Iris pigment epithelial cell (primary cell): ENCODE measurements at regions not wholly inside any gene's neighbourhood (a gene's known extent, or its start where the extent isn't known, plus 50 kb on each side); places are given as distances from the start of the nearest gene placed in this dataset.

Experiments
- DNase-seq: peaks from one replicate; pipeline ENCODE4 v3.0.0-alpha.2; 2011; ENCODE audit warnings: low read depth

- DNase-seq: no peak
Measured at GRCh38 chr11:37748641-37749040, 1150.6 kb upstream of the RAG2 start.

- no peak for DNase-seq
Measured at GRCh38 chr11:37747121-37747520, 1149.1 kb upstream of the RAG2 start.

DNA sequence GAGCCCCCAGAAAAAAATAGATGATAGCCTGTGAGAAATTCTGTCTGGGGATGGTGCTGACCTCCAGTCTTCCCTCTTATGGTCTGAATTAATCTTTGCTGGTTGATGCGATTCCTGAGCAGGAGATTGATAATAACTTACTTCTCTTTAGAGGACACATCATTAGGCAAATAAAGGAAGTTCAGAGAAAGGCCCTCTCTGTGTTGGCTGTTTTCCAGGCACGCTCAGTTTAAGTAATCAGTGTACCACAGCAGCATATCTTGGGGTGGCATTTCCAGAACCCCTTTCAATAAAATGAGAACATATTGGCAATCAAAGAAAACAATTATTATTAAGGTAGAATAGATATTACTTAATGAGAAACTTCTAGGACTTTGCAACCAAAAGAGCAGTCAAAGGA, 1129.3 kb upstream of the RAG2 start:
- DNase-seq: no peak

DNA sequence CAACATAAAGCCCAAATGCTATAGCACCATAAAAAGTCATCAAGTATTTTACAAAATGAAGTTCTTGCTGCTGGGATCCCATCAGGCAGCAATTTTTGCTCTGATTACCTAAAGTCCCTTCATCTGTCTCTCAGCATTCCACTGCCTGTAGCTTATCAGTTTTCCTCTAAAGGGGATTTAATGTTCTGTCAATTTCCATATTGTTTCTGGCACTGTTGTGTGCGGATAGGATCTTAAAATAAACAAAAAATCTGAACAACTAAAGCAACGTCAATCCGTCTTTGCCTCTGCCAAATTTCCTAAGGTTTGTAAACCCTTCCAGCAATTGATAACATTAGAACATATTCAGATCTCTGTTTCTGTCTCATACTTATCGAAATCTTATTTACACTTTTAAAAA, 1126.3 kb upstream of the RAG2 start:
- peak; percentile 3 for DNase-seq

GRCh38 chr11:37721485-37721884, 1123.4 kb upstream of the RAG2 start:
- peak; percentile 2 for DNase-seq

DNA sequence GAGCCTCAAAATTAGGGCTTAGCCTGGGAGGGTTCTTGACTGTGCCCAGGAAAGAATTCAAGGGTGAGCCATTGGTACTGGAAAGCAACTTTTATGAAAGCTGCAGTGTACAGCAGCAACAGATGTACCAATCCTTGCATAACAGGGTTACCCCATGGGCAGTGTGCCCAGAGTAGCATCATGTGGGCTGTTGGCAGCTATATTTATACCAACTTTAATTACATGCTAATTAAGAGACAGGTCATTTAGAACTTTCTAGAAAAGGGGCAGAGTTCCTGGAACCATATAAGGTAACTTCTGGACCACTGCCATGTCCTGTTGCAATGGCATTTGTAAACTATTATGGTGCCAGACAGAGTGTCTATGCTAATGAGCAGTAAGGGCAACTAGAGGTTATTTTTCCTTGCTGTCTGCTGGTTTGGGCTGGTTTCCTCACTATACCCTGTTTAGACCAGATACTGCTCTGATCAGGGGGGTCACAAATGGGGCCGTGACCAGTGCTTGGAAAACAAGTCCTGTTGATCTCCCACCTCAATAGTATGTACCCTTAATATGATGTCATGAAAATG, 1120.5 kb upstream of the RAG2 start:
- DNase-seq: no peak

DNA sequence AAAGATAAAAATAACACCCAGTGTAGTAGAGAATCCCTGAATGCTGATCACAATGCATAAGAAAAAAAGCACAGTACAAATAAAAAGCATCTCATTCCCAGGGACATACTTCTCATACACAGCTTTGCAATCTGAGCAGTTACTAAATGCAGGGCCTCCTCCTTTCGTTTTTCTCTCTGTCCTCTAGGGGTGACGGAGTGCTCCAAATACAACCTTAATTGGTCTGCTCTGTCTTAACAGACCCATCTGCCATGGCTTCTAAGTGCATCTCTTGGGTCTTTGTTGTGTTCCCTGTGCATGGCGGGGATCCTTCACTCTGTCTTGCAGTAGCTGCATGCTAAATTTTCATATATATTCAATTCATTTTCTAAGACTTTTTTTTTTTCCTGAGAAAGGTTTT, 1114.2 kb upstream of the RAG2 start:
- no peak for DNase-seq

DNA sequence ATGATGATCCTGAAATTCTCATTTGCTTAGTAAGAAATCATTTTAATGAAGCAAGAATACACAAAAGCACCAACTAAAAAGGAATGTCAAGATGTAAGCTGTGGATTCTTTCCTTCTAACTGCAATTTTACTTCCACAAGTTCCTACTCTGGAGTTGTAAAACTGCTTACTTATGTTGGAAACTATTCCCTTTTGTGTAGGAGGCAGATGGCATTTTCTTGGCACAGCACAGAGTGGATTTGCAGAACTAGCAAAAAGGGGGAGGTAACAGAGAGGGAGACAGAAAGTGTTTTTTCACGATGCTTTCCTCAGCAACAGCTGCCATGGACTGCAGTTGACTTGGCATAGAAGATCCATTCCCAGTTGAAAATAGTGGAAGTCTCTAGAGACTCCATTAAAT, 1112.0 kb upstream of the RAG2 start:
- DNase-seq: no peak

DNA sequence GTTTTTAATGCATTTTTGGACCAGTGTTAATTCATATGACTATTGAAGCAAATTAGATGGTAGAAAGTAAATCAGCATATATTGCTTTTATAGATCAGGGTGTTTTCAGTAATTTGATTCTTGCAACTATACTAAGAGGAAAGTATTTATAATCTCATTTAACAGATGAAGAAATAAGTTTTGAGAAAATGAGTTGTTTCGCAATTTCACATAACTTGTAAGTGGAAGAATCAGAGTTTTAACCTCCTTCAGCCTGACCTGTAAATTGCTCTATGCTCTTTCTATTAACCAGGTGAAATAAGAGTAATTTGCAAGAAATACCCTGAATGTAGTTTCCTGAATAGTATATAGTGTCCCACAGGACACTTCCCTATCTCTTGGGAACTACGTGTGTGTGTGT, 1106.8 kb upstream of the RAG2 start:
- no peak for DNase-seq

- no peak for DNase-seq
Measured at GRCh38 chr11:37699644-37700043, 1101.6 kb upstream of the RAG2 start.

DNA sequence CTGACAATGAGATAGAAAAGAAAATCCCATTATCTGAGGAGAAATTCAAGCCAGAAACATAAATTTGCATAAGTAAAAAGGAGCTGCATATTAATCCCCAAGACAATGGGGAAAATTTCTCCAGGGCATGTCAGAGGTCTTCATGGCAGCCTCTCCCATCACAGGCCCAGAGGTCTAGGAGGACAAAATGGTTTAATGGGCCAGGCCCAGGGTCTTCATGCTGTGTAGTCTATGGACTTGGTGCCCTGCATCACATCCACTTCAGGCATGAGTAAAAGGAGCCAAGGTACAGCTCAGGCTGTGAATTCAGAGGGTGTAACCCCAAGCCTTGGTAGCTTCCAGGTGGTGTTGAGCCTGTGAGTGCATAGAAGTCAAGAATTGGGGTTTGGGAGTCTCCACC, 1097.2 kb upstream of the RAG2 start:
- DNase-seq: no peak

DNA sequence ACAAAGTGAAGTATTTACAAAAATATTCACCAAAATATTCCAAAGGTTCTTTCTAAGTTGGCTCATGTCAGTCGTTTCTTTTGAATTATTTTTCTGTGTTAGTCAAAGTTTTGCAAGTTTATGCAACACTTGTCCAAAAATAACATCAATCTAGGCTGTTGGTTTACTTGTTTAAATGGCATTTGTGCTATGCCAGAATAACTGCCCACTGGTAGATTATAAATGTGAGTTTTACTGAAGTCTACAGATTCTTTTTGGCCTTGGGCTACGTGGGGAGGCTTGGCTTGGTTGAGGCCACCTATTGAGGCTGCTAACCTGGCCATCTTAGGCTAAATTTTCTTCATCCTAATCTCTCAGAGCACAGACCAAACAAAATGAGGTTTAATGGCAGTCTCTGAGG, 1091.9 kb upstream of the RAG2 start:
- DNase-seq: peak; percentile 0

GRCh38 chr11:37688456-37688855, 1090.4 kb upstream of the RAG2 start:
- no peak for DNase-seq

- no peak for DNase-seq
Measured at GRCh38 chr11:37687130-37687529, 1089.1 kb upstream of the RAG2 start.

DNA sequence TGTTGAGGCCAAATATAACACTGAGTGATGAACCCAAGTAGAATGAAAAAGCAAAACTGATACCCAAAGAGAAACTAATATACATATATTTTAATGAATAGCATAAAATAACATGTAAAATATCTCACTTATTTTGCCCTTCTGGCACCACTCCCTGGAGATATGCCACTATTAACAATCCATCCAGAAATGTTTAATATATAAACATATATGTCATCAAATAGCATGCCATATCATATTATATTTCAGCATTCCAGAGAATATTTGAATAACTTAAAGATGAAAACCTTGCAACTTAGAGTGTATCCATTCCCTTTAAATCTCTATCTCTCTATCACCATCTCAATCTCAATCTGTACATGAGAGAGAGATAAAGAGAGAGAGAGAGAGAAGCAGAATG, 1073.3 kb upstream of the RAG2 start:
- no peak for DNase-seq

- DNase-seq: no peak
Measured at GRCh38 chr11:37666960-37667359, 1068.9 kb upstream of the RAG2 start.

- peak; percentile 13 for DNase-seq
Measured at GRCh38 chr11:37657645-37658044, 1059.6 kb upstream of the RAG2 start.

- no peak for DNase-seq
Measured at GRCh38 chr11:37647767-37648166, 1049.7 kb upstream of the RAG2 start.

DNA sequence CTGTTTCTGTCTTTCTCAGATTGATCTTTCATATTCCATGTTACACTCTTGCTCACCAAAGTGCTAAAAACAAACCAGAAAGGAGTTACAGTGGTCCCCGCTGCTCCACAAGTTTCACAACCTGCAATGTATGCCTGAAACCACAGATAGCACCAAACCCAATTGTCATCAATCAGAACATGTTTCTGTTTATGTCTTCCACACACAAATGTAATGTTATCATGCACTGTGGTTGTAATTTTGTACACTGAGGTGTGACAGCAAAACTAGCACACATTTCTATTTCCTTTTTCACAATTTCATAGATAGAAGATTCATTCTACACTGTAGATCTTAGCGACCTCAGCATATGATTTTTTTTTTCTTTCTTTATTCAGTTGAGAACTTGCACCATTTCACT, 1045.9 kb upstream of the RAG2 start:
- no peak for DNase-seq

- no peak for DNase-seq
Measured at GRCh38 chr11:37642296-37642695, 1044.3 kb upstream of the RAG2 start.

DNA sequence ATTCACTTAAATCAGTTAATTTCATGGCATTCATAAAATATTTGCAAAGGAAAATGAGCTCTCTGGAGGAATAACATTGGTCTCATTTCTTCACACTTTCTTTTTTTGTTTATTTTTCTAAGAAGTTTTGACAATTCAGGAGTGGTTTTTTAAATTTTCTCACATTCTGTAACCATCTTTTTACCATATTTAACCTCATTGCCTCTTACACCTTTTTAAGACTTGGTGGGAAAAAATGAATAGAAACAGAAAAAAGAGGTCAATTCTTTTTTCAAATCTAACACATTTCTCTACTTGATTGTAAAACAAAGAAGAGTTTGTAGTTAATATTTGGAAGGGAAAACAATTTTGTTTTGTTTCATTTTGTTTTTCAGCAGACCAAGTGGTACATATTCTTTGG, 1034.7 kb upstream of the RAG2 start:
- DNase-seq: no peak

DNA sequence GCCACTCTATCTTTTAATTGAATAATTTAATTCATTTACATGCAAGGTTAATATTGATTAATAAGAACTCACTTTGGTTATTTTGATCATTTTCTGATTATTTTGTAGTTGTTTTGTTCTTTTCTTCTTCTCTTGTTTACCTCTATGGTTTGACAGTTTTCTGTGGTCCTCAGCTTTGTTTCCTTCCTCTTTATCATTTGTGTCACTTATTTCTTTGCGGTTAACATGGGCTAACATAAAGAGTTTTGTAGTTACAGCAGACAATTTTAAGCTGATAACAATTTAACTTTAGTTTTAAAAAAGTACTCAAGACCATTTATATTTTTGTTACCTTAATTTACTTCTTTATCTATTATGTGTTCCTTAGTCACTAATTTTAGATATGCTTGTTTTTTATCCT, 1032.8 kb upstream of the RAG2 start:
- DNase-seq: no peak

- no peak for DNase-seq
Measured at GRCh38 chr11:37623778-37624177, 1025.7 kb upstream of the RAG2 start.

DNA sequence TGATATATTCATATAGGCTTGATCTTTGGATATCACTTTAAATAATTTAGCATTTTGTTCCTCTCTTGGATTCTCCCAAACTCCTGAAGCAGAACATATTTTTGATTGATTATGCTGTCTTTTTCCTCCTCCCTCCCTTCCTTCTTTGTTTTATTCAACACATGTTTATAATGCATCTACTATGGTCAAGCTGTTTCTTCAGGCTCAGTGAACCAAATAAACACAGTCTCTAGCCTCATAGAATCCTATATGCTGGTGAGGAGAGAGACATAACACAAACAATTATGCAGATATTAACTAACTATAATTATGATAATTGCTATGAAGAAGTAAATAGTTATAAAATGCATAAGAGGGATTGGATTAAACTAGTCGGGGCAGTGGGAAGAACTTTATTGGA, 1023.6 kb upstream of the RAG2 start:
- DNase-seq: no peak

DNA sequence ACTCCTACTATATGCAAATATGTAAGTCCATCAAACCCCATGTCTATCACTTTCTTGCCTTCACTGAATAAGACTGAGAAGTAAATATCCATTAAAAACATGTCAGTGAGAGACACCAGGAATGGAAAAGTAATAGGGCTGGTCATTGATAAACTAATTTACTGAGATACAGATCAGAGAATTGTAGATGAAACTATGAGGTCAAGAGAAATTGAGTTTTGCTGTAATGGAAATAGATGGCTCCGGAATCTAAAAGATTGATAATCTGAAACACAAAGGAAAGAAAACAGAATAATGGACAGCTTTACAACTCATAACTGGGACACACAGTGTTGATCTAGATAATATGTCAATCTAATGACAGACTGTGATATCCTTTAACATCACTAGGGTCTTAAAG, 1018.3 kb upstream of the RAG2 start:
- no peak for DNase-seq
